Fibroblast of mammary gland (primary cell): ENCODE measurements at regions not wholly inside any gene's neighbourhood (a gene's known extent, or its start where the extent isn't known, plus 50 kb on each side); places are given as distances from the start of the nearest gene placed in this dataset.
"Not testable (repeated sequence)": the region's sequence is repeated elsewhere in the genome, so short reads cannot be mapped to it uniquely, and the experiment has no call there.

Experiments used
- DNase-seq: peaks from one replicate; pipeline ENCODE4 v3.0.0-alpha.2; 2010; ENCODE audit warnings: low read depth
- H3K4me3 ChIP-seq: 2 replicates; pipeline ENCODE4 v1.5.1; 2011; ENCODE audit warnings: low read depth, mild to moderate bottlenecking, low read length, moderate library complexity; ENCODE audit not compliant: control insufficient read depth
- TF ChIP-seq, protein P1 (sequence below): conservative IDR thresholded peaks from 2 replicates; pipeline ENCODE4 v1.5.1; 2011; ENCODE audit warnings: low read depth, low read length, inconsistent platforms; ENCODE audit not compliant: control insufficient read depth, insufficient read depth

DNA sequence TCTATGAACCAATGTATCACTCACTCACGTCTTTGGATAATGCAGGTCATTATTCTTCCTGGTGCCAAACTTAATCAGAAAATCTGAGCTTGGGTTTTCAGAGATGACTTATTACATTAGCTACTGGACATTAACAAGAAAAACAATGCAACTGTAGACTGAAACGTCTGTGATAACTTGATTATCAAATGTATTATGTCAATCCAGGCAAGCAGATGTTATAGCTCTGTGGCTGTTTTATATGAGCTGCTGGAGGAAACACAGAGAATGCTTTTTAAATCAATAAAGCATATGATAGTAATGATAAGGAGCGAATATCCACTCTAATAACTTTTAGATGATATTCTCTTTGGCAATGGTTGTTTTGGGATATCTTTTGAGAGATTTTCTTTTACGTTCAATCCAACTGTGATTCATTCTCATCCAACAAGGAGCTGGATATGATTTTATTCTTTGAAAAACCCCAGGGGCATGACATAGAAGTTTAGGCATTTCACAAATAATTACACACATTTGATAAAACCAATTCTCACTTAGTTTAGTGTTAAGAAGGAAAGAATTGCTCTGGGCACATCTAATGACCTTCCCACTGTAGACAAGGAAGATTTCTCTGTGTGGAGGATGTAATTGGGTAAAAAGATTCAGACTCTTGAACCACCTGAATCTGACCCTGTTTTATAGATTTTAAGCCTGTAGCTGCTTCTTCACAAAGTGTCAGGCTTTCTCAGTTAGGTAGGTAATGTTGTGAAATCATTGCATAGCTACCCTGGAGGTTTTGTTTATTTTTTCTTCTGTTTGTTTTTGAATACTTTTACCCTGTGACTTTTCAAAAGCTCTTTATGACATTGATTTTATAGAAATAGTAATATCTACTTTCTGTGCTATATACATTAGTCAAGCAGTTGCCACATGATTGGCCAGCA, 1124.7 kb downstream of the DNAJB9 start:
- no peak for DNase-seq
- TF ChIP-seq, protein P1, sequence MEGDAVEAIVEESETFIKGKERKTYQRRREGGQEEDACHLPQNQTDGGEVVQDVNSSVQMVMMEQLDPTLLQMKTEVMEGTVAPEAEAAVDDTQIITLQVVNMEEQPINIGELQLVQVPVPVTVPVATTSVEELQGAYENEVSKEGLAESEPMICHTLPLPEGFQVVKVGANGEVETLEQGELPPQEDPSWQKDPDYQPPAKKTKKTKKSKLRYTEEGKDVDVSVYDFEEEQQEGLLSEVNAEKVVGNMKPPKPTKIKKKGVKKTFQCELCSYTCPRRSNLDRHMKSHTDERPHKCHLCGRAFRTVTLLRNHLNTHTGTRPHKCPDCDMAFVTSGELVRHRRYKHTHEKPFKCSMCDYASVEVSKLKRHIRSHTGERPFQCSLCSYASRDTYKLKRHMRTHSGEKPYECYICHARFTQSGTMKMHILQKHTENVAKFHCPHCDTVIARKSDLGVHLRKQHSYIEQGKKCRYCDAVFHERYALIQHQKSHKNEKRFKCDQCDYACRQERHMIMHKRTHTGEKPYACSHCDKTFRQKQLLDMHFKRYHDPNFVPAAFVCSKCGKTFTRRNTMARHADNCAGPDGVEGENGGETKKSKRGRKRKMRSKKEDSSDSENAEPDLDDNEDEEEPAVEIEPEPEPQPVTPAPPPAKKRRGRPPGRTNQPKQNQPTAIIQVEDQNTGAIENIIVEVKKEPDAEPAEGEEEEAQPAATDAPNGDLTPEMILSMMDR, result no peak
- no peak overlapping the region for H3K4me3 ChIP-seq

DNA sequence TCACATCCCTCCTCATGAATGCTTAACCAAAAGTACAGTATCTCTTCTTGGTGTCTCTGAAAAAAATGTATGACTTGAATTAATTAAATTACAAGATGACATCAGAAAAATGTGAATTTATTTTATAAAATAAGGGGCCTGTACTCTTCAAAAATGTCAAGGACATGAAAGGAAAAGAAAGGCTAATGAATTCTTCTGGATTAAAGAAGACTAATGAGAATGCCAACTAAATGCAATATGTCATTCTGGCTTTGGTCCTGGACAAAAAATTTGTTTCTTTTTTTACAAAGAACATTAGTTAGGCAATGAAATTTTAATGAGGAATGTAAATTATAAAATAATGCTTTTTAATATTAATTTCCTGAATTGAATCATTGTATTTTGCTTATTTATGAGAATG, 1125.7 kb downstream of the DNAJB9 start:
- H3K4me3 ChIP-seq, result no peak overlapping the region
- no peak for DNase-seq
- TF ChIP-seq, protein P1, result no peak

DNA sequence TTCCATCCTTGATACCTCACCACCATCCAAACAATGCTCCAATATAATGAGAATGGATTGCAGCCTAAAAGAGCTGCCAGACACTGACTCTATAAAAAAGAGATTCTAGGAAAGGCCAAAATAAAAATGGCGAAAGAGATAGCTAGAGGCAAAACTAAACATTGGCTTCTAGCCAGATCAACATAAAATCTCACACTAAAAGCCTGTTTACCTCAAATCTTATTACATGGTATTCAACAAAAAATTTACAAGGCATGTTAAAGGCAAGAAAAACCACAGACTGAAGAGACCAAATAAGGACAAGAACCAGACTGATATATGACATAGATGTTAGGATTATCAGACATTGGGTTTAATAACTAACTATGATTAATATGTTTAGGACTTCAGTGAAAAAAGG, 1127.0 kb downstream of the DNAJB9 start:
- TF ChIP-seq, protein P1, result no peak

GRCh38 chr7:109699661-109700060, 1130.0 kb downstream of the DNAJB9 start:
- TF ChIP-seq, protein P1, result no peak
- H3K4me3 ChIP-seq, result no peak overlapping the region
- DNase-seq, result no peak

More for the DNA sequence above, 1127.0 kb downstream of the DNAJB9 start:
- no peak for DNase-seq
- no peak overlapping the region for H3K4me3 ChIP-seq

GRCh38 chr7:109713366-109713765, 1143.7 kb downstream of the DNAJB9 start:
- DNase-seq, result no peak
- no peak overlapping the region for H3K4me3 ChIP-seq
- TF ChIP-seq, protein P1, result no peak

DNA sequence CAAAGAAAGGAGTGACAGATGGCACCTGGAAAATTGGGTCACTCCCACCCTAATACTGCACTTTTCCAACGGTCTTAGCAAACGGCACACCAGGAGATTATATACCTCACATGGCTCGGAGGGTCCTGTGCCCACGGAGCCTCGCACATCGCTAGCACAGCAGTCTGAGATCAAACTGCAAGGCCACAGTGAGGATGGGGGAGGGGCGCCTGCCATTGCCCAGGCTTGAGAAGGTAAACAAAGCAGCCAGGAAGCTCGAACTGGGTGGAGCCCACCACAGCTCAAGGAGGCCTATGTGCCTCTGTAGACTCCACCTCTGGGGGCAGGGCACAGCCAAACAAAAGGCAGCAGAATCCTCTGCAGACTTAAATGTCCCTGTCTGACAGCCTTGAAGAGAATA, 1149.7 kb downstream of the DNAJB9 start:
- not testable (repeated sequence) for DNase-seq, H3K4me3 ChIP-seq

GRCh38 chr7:109734601-109735000, 1164.9 kb downstream of the DNAJB9 start:
- TF ChIP-seq, protein P1, result no peak
- DNase-seq, result no peak
- no peak overlapping the region for H3K4me3 ChIP-seq
